Activated CD4-positive, alpha-beta T cell treated with anti-CD3 and anti-CD28 coated beads, Interleukin-2, amount 10 ng/mL, durations not matched to agents 24 days and 14 days (primary cell): ENCODE measurements at regions not wholly inside any gene's neighbourhood (a gene's known extent, or its start where the extent isn't known, plus 50 kb on each side); places are given as distances from the start of the nearest gene placed in this dataset.

ENCODE experiments used
- DNase-seq: peaks from one replicate; pipeline ENCODE4 v3.0.0; 2022
- H3K27ac Mint-ChIP-seq: one replicate; pipeline ENCODE4 v1.8.0; 2022; ENCODE audit warnings: mild to moderate bottlenecking, mixed read lengths
- H3K27me3 Mint-ChIP-seq: one replicate; pipeline ENCODE4 v1.8.0; 2022; ENCODE audit warnings: mixed read lengths
- H3K36me3 Mint-ChIP-seq: one replicate; pipeline ENCODE4 v1.8.0; 2022; ENCODE audit warnings: low read depth, mild to moderate bottlenecking, mixed read lengths
- H3K4me1 Mint-ChIP-seq: one replicate; pipeline ENCODE4 v1.8.0; 2021; ENCODE audit warnings: mixed read lengths
- H3K4me3 Mint-ChIP-seq: one replicate; pipeline ENCODE4 v1.8.0; 2022; ENCODE audit warnings: mild to moderate bottlenecking, moderate library complexity, mixed read lengths
- H3K9me3 Mint-ChIP-seq: one replicate; pipeline ENCODE4 v1.8.0; 2021; ENCODE audit warnings: mixed read lengths
- intact Hi-C: fragments of 100-400 bp; cut with micrococcal nuclease; formaldehyde crosslinking; loops from one replicate; pipeline ENCODE4 v1.15.1; 2023

DNA sequence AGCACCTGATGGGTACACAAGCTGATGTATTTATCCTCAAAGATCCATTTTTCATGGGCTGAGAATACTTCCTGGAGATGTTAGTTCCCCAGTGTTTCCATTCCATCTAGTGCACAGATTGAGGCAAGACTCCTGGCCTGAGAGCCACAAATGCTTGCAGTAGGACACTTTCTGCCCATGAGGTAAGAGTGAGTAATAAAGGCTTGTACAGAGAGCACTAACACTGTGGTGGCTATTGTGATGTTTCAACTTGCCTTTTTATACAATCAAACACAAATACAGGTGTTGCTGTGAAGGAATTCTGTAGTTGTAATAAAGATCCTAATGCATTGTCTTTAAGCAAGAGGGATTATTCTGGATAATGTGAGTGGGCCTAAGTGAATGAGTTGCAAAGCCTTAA, 186.1 kb upstream of the ADAMTS5 start:
- no peak overlapping the region for H3K27ac Mint-ChIP-seq
- H3K9me3 Mint-ChIP-seq: peaks cover 8% of the 10 kb centered on the region
- intact Hi-C loops: no loop called here
- no peaks in the 10 kb centered on the region for H3K36me3 Mint-ChIP-seq
- H3K27me3 Mint-ChIP-seq: no peaks in the 10 kb centered on the region
- no peaks in the 10 kb centered on the region for H3K4me1 Mint-ChIP-seq
- H3K4me3 Mint-ChIP-seq: no peak overlapping the region
- no peak for DNase-seq

DNA sequence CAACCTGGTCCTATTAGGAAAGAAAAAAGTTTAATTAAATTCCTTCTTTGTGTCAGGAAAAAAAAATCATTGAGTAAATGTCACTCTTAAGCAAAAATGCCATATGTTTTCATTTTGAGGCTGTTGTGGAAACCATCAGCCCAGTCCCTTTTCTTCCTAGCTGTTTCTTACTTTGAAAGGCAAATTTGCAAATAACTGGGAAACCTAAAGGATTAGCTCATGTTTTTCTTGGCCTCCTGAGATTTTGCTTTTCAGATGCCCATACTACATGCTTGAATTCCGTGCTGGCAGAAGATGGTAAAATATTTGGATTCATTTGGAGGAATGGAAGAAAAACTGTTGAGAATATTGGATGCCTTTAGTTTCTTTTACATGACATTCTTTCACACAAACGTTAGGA, 182.1 kb upstream of the ADAMTS5 start:
- Mint-ChIP-seq H3K27me3 (no peaks in the 10 kb centered on the region), H3K4me3 (no peak overlapping the region), H3K27ac (no peak overlapping the region), H3K4me1 (no peaks in the 10 kb centered on the region), H3K9me3 (peaks cover 10% of the 10 kb centered on the region), H3K36me3 (no peaks in the 10 kb centered on the region)
- no peak for DNase-seq
- intact Hi-C loops: no loop called here

DNA sequence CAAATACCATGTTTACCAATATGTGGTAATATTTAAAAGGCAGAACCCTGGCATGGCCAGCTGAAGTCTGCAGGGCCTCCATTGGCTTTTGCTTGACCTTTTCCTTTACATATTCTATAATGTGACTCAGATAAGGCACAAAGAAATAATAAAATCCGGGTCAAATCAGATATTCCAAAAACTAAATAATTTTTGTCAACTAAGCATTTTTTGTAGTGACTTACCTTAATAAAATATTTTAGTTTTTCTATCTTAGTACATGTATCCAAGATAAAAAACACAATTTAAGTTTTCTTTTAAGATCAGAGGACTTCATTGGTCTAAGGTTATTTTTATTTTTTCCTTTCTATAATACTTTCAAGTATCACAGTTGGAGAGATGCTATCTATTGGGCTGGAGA, 179.4 kb upstream of the ADAMTS5 start:
- Mint-ChIP-seq H3K27me3 (no peaks in the 10 kb centered on the region), H3K36me3 (no peaks in the 10 kb centered on the region), H3K27ac (no peak overlapping the region), H3K4me1 (no peaks in the 10 kb centered on the region), H3K4me3 (no peak overlapping the region), H3K9me3 (peaks cover 4% of the 10 kb centered on the region)
- no peak for DNase-seq
- intact Hi-C loops: no loop called here

- no peak for DNase-seq
- Mint-ChIP-seq H3K27ac (no peak overlapping the region), H3K9me3 (peaks cover 4% of the 10 kb centered on the region), H3K4me3 (no peak overlapping the region), H3K36me3 (no peaks in the 10 kb centered on the region), H3K4me1 (no peaks in the 10 kb centered on the region), H3K27me3 (no peaks in the 10 kb centered on the region)
- intact Hi-C loops: no loop called here
These were observed 178.4 kb upstream of the ADAMTS5 start for GRCh38 chr21:27145134-27145798.

DNA sequence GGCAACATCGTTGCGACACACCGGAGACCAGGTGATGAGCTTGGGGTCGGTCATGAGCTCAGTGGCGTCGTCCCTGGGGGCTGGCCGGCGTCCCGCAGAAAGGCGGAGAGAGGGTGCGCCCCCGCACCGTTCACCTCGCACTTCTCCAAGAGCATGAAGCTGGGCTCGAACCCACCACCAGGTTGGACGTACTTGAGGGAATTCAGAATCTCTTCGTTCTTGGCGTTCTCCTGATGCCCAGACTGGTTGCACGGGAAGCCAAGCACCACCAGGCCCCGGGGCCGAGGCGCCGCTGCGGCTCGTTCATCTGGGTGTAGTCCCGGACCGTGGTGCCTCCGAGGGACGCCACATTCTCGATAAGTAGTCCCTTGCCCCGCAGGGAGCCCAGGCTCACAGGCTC, 176.6 kb upstream of the ADAMTS5 start:
- Mint-ChIP-seq H3K4me3 (no peak overlapping the region), H3K4me1 (no peaks in the 10 kb centered on the region), H3K36me3 (no peaks in the 10 kb centered on the region), H3K27ac (no peak overlapping the region), H3K9me3 (peaks cover 4% of the 10 kb centered on the region), H3K27me3 (no peaks in the 10 kb centered on the region)
- intact Hi-C loops: no loop called here
- DNase-seq: no peak

DNA sequence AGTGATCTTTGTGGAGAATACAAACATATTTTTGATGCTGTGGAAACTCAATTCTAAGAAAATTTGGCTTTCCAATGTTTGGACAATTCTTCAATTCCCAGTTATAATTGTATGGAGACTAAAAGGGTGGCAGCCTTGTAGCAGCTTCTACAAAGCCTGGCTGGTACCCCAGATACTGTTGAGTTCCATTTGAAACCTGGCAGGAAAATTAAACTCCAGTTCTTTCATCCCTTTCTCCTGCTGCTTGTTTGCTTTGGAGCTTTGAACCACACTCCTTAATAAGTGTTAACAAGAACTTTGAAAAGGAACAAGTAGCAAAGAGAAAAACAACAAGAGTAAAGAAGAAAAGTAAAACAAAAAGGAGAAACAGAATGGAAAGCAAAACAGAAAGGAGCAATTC, 172.6 kb upstream of the ADAMTS5 start:
- Mint-ChIP-seq H3K27me3 (no peaks in the 10 kb centered on the region), H3K36me3 (no peaks in the 10 kb centered on the region), H3K4me1 (no peaks in the 10 kb centered on the region), H3K4me3 (no peak overlapping the region), H3K27ac (no peak overlapping the region), H3K9me3 (no peaks in the 10 kb centered on the region)
- DNase-seq: no peak
- intact Hi-C loops: no loop called here

GRCh38 chr21:27134516-27134915, 167.6 kb upstream of the ADAMTS5 start:
- DNase-seq: no peak
- H3K4me3 Mint-ChIP-seq: no peak overlapping the region

GRCh38 chr21:27132266-27132665, 165.4 kb upstream of the ADAMTS5 start:
- peaks cover 11% of the 10 kb centered on the region for H3K9me3 Mint-ChIP-seq

More at GRCh38 chr21:27134516-27134915, 167.6 kb upstream of the ADAMTS5 start:
- intact Hi-C loops: no loop called here
- Mint-ChIP-seq H3K27me3 (no peaks in the 10 kb centered on the region), H3K9me3 (peaks cover 5% of the 10 kb centered on the region), H3K4me1 (no peaks in the 10 kb centered on the region), H3K27ac (no peak overlapping the region), H3K36me3 (no peaks in the 10 kb centered on the region)

DNA sequence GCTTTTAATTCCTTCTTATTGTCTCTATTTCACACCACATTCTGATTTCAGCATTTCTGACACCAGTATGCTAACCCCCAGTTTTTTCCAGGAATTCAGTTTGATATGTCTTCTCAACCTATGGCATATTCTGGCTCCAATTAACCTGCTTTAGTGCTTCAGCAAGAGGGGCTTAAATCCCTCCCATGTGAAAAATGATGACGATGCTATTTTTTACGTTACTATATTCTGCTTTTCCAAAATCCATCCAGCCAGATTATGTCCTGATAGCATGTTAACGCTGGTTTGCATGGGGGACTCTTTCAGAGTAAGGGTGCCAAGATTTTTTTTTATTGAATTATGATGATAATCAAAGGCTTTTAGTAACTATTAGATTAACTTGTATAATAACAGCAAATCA, 163.3 kb upstream of the ADAMTS5 start:
- intact Hi-C loops: no loop called here
- DNase-seq: no peak
- Mint-ChIP-seq H3K36me3 (no peaks in the 10 kb centered on the region), H3K4me3 (no peak overlapping the region), H3K9me3 (peaks cover 11% of the 10 kb centered on the region), H3K27me3 (no peaks in the 10 kb centered on the region), H3K27ac (no peak overlapping the region), H3K4me1 (no peaks in the 10 kb centered on the region)

More at GRCh38 chr21:27132266-27132665, 165.4 kb upstream of the ADAMTS5 start:
- DNase-seq: no peak
- Mint-ChIP-seq H3K4me1 (no peaks in the 10 kb centered on the region), H3K4me3 (no peak overlapping the region), H3K36me3 (no peaks in the 10 kb centered on the region), H3K27me3 (no peaks in the 10 kb centered on the region), H3K27ac (no peak overlapping the region)
- intact Hi-C loops: no loop called here

- Mint-ChIP-seq H3K36me3 (no peaks in the 10 kb centered on the region), H3K27me3 (no peaks in the 10 kb centered on the region), H3K27ac (no peak overlapping the region), H3K4me1 (no peaks in the 10 kb centered on the region), H3K9me3 (peaks cover 11% of the 10 kb centered on the region), H3K4me3 (no peak overlapping the region)
- intact Hi-C loops: no loop called here
- DNase-seq: no peak
These were observed 162.8 kb upstream of the ADAMTS5 start for GRCh38 chr21:27129694-27130093.

- no peaks in the 10 kb centered on the region for H3K27me3 Mint-ChIP-seq
- DNase-seq: no peak
- H3K27ac Mint-ChIP-seq: no peak overlapping the region
- intact Hi-C loops: no loop called here
- peaks cover 11% of the 10 kb centered on the region for H3K9me3 Mint-ChIP-seq
- no peaks in the 10 kb centered on the region for H3K4me1 Mint-ChIP-seq
- no peaks in the 10 kb centered on the region for H3K36me3 Mint-ChIP-seq
- H3K4me3 Mint-ChIP-seq: no peak overlapping the region
These were observed 162.3 kb upstream of the ADAMTS5 start for GRCh38 chr21:27129215-27129614.

- Mint-ChIP-seq H3K4me3 (no peak overlapping the region), H3K36me3 (no peaks in the 10 kb centered on the region)
- intact Hi-C loops: no loop called here
These were observed 159.3 kb upstream of the ADAMTS5 start for GRCh38 chr21:27126140-27126539.

DNA sequence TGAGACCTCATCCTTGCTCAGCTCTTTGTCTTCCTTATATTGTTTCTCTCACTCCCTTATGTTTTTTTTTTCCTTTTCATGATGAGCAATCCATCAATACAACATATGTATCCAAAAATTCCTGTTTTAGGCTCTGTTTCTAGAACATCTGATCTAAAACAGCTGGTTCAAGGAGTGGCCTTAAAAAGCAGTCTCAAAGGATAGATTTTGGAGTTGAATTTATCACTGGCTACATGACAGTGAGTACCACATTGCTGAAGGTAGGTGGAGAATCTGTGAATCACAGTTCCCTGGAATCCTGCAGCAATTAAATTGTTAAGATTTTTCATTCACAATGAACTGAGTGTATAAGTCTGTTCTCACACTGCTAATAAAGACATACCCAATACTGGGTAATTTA, 155.8 kb upstream of the ADAMTS5 start:
- Mint-ChIP-seq H3K27ac (no peak overlapping the region), H3K36me3 (no peaks in the 10 kb centered on the region), H3K4me3 (no peak overlapping the region), H3K4me1 (no peaks in the 10 kb centered on the region), H3K9me3 (peaks cover 4% of the 10 kb centered on the region), H3K27me3 (no peaks in the 10 kb centered on the region)
- intact Hi-C loops: no loop called here
- no peak for DNase-seq

More at GRCh38 chr21:27126140-27126539, 159.3 kb upstream of the ADAMTS5 start:
- Mint-ChIP-seq H3K9me3 (peaks cover 11% of the 10 kb centered on the region), H3K27ac (no peak overlapping the region), H3K27me3 (no peaks in the 10 kb centered on the region), H3K4me1 (no peaks in the 10 kb centered on the region)
- DNase-seq: no peak

DNA sequence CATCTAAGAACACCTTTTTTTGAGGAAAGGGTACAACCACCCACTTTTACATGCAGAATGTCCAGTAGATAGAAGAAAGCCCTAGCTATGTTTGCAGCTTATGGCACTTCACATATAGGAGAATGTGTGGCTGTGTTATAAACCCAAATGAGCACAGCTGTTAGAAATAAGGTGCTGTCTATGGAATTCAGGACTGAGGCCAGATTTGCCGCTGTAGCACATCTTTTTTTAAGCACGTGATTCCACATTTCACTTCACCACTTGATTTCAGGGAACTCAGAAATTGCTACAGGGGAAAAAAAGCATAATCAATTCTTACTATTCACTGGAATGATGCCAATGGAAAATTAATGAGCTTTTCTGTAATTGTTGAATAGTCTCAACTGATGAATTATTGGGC, 147.2 kb upstream of the ADAMTS5 start:
- Mint-ChIP-seq H3K9me3 (no peaks in the 10 kb centered on the region), H3K27ac (no peak overlapping the region), H3K4me3 (no peak overlapping the region), H3K27me3 (no peaks in the 10 kb centered on the region), H3K36me3 (no peaks in the 10 kb centered on the region), H3K4me1 (no peaks in the 10 kb centered on the region)
- no peak for DNase-seq
- intact Hi-C loops: no loop called here

DNA sequence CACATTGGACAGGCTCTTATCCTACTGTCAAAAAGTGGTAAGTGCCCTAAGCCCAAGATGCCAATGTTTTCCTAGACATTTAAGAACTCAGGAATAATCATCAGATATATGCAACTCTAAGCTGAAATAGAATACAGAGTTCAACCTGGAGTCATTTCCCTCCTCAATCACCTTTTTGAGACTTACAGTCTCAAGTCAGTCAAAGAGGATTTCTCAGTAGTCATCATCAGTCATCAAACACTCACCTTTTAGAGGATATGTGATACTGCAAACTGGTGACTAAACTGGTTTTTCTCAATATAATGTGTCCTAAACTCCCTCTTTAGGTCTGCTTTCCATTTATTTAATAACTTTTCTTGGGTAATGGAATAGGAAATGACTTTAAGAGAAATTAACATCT, 145.3 kb upstream of the ADAMTS5 start:
- Mint-ChIP-seq H3K4me1 (no peaks in the 10 kb centered on the region), H3K27ac (no peak overlapping the region)

More for the DNA sequence above, 145.3 kb upstream of the ADAMTS5 start:
- Mint-ChIP-seq H3K4me3 (no peak overlapping the region), H3K36me3 (no peaks in the 10 kb centered on the region), H3K9me3 (no peaks in the 10 kb centered on the region), H3K27me3 (no peaks in the 10 kb centered on the region)
- intact Hi-C loops: no loop called here
- no peak for DNase-seq
